DOHH2 (cell line): ENCODE measurements at regions not wholly inside any gene's neighbourhood (a gene's known extent, or its start where the extent isn't known, plus 50 kb on each side); places are given as distances from the start of the nearest gene placed in this dataset.

Experiments used
- H3F3A ChIP-seq: fragments of 200-600 bp; sonication (generic), shearing (Covaris generic); 2 replicates; pipeline ENCODE4 v1.6.0; 2016; ENCODE audit warnings: antibody characterized with exemption, mild to moderate bottlenecking; ENCODE audit not compliant: control insufficient read depth, insufficient read depth
- H3K27ac ChIP-seq: fragments of 200-600 bp; sonication (generic); 2 replicates; pipeline ENCODE4 v1.5.1; 2014; ENCODE audit warnings: low read depth, mild to moderate bottlenecking, low read length, moderate library complexity
- H3K27me3 ChIP-seq: fragments of 200-600 bp; sonication (generic); 2 replicates; pipeline ENCODE4 v1.6.1; 2014; ENCODE audit warnings: mild to moderate bottlenecking, low read length, mixed read lengths; ENCODE audit not compliant: control insufficient read depth
- H3K36me3 ChIP-seq: fragments of 200-600 bp; sonication (generic); 2 replicates; pipeline ENCODE4 v1.6.1; 2014; ENCODE audit warnings: mild to moderate bottlenecking, low read length, moderate library complexity, mixed read lengths; ENCODE audit not compliant: control insufficient read depth
- H3K4me1 ChIP-seq: fragments of 200-600 bp; sonication (generic); 2 replicates; pipeline ENCODE4 v1.6.1; 2014; ENCODE audit warnings: mild to moderate bottlenecking, low read length, mixed read lengths; ENCODE audit not compliant: control insufficient read depth
- H3K4me2 ChIP-seq: fragments of 200-600 bp; sonication (generic); 2 replicates; pipeline ENCODE4 v1.6.0; 2014; ENCODE audit warnings: mild to moderate bottlenecking, low read length, moderate library complexity
- H3K4me3 ChIP-seq: fragments of 200-600 bp; sonication (generic); 2 replicates; pipeline ENCODE4 v1.5.1; 2014; ENCODE audit warnings: mild to moderate bottlenecking, low read length, mixed read lengths
- H3K79me2 ChIP-seq: fragments of 200-600 bp; sonication (generic); 2 replicates; pipeline ENCODE4 v1.6.1; 2014; ENCODE audit warnings: mild to moderate bottlenecking, low read length, mixed read lengths; ENCODE audit not compliant: control insufficient read depth
- H3K9me2 ChIP-seq: fragments of 200-600 bp; sonication (generic); replicated peaks from 2 replicates; pipeline ENCODE4 v1.6.1; 2014; ENCODE audit warnings: mild to moderate bottlenecking, low read length, mixed read lengths; ENCODE audit not compliant: control insufficient read depth
- H3K9me3 ChIP-seq: fragments of 200-600 bp; sonication (generic); 2 replicates; pipeline ENCODE4 v1.6.1; 2014; ENCODE audit warnings: antibody characterized with exemption, low read length, mixed read lengths; ENCODE audit not compliant: control insufficient read depth, insufficient read depth
- H4K20me1 ChIP-seq: fragments of 200-600 bp; sonication (generic); 2 replicates; pipeline ENCODE4 v1.6.0; 2014; ENCODE audit warnings: low read depth, mild to moderate bottlenecking, antibody characterized with exemption, low read length, moderate library complexity; ENCODE audit not compliant: control insufficient read depth, insufficient read depth
- EZH2phosphoT487 ChIP-seq: fragments of 200-600 bp; sonication (generic); IDR thresholded peaks from 2 replicates; pipeline ENCODE4 v1.6.1; 2017; ENCODE audit warnings: borderline replicate concordance, mild to moderate bottlenecking, antibody characterized with exemption, low read length, moderate library complexity, mixed read lengths
- TF ChIP-seq, protein P1 (sequence below): fragments of 200-600 bp; sonication (generic); IDR thresholded peaks from one replicate; pipeline ENCODE4 v1.5.1; 2014; ENCODE audit warnings: antibody characterized with exemption, mild to moderate bottlenecking, low read depth, low read length; ENCODE audit not compliant: poor library complexity, severe bottlenecking

DNA sequence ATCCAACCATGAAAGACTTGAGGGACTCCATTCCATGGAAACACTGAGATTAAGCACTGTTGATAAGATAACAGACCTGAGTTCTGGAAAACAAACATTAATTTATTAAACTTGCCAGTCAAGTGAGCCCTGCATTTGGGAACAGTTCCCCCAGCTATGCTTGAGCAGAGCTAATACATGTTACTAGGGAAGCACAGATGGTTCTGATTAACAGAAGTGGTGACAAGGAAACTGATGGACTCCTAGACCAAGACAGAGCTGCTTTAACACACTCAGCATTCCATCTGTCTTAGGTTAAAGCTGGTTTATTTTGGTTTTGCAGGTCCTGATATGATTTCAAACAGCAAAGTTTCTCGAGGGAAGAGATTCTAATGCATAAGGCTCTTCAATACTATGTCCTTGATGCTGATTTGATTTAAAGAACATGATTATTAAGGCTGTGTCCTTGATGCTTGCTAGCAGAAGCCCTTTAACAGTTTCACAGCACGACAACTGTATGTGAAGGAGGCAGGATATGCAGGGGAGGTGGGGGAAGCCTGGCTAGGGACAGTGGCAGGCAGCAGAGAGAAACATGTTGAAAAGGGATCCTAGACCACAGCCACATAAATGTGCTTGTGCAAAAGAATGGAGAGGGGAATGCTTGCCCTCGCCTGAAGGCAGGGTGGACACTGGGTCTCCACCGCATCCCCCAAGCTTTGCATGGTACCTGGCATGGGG is 66.2 kb downstream of the ACTBL2 start:
- Histone ChIP-seq H3K9me3 (no peaks in the 10 kb centered on the region), H3K27ac (no peak overlapping the region), H3K4me3 (no peak overlapping the region), H3K4me2 (no peak overlapping the region), H3K27me3 (no peaks in the 10 kb centered on the region), H4K20me1 (no peaks in the 10 kb centered on the region), H3K9me2 (no peaks in the 10 kb centered on the region), H3K4me1 (no peaks in the 10 kb centered on the region), H3K36me3 (no peaks in the 10 kb centered on the region), H3K79me2 (no peaks in the 10 kb centered on the region), H3F3A (no peaks in the 10 kb centered on the region)
- TF ChIP-seq, protein P1, sequence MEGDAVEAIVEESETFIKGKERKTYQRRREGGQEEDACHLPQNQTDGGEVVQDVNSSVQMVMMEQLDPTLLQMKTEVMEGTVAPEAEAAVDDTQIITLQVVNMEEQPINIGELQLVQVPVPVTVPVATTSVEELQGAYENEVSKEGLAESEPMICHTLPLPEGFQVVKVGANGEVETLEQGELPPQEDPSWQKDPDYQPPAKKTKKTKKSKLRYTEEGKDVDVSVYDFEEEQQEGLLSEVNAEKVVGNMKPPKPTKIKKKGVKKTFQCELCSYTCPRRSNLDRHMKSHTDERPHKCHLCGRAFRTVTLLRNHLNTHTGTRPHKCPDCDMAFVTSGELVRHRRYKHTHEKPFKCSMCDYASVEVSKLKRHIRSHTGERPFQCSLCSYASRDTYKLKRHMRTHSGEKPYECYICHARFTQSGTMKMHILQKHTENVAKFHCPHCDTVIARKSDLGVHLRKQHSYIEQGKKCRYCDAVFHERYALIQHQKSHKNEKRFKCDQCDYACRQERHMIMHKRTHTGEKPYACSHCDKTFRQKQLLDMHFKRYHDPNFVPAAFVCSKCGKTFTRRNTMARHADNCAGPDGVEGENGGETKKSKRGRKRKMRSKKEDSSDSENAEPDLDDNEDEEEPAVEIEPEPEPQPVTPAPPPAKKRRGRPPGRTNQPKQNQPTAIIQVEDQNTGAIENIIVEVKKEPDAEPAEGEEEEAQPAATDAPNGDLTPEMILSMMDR = no peak
- no peak for TF ChIP-seq EZH2phosphoT487

GRCh38 chr5:57414857-57415256 is 67.8 kb downstream of the ACTBL2 start:
- Histone ChIP-seq H3K9me2 (no peaks in the 10 kb centered on the region), H3K27ac (no peak overlapping the region), H3K27me3 (no peaks in the 10 kb centered on the region), H3K79me2 (no peaks in the 10 kb centered on the region), H4K20me1 (no peaks in the 10 kb centered on the region), H3K4me1 (no peaks in the 10 kb centered on the region), H3K4me3 (no peak overlapping the region), H3F3A (no peaks in the 10 kb centered on the region), H3K36me3 (no peaks in the 10 kb centered on the region), H3K9me3 (no peaks in the 10 kb centered on the region), H3K4me2 (no peak overlapping the region)
- no peak for TF ChIP-seq EZH2phosphoT487
- TF ChIP-seq, protein P1 = no peak

- Histone ChIP-seq H3K4me3 (no peak overlapping the region), H3K9me2 (no peaks in the 10 kb centered on the region), H3K9me3 (no peaks in the 10 kb centered on the region), H3K36me3 (no peaks in the 10 kb centered on the region), H3K27me3 (no peaks in the 10 kb centered on the region), H3K27ac (no peak overlapping the region), H4K20me1 (no peaks in the 10 kb centered on the region), H3K4me2 (no peak overlapping the region), H3K4me1 (no peaks in the 10 kb centered on the region), H3K79me2 (no peaks in the 10 kb centered on the region), H3F3A (no peaks in the 10 kb centered on the region)
- no peak for TF ChIP-seq EZH2phosphoT487
- TF ChIP-seq, protein P1 = no peak
These were observed 68.4 kb downstream of the ACTBL2 start for GRCh38 chr5:57414191-57414590.
